ENCODE measurements at regions not wholly inside any gene's neighbourhood (a gene's known extent, or its start where the extent isn't known, plus 50 kb on each side); places are given as distances from the start of the nearest gene placed in this dataset.

- H2BK5ac ChIP-seq (ENCODE audit: insufficient read length, low read length): no peak overlapping the region
- no peak overlapping the region for H2AFZ ChIP-seq (ENCODE audit: low read length)
- no peak overlapping the region for H3K4ac ChIP-seq (ENCODE audit: low read depth, low read length)
- DNase-seq: no peak
- no peak overlapping the region for H2AK5ac ChIP-seq (ENCODE audit: insufficient read length, low read length)
- no peak overlapping the region for H3T11ph ChIP-seq (ENCODE audit: low read length)
- no CpG with 5 or more reads among the region's 5 CpGs for whole genome bisulfite sequencing (ENCODE audit: extremely low coverage, insufficient read length, low lambda C conversion rate)
- no peak overlapping the region for H3K14ac ChIP-seq (ENCODE audit: insufficient read depth, low read length)
- no peak overlapping the region for H3K27ac ChIP-seq (ENCODE audit: insufficient read length, low read depth, low read length)
- H3K79me2 ChIP-seq (ENCODE audit: insufficient read depth, low read length): no peaks in the 10 kb centered on the region
- no peak overlapping the region for H3K4me3 Mint-ChIP-seq
- H4K20me1 ChIP-seq (ENCODE audit: control insufficient read depth, insufficient read depth, insufficient read length): no peaks in the 10 kb centered on the region
- H3K18ac ChIP-seq (ENCODE audit: insufficient read length, low read depth, low read length): no peak overlapping the region
- no peak overlapping the region for H2BK20ac ChIP-seq (ENCODE audit: low read depth, low read length, poor library complexity, severe bottlenecking)
- H2BK12ac ChIP-seq (ENCODE audit: insufficient read length, low read depth, low read length): no peak overlapping the region
- TF ChIP-seq CTCF (conservative IDR thresholded peaks at IDR 0.05): no peak; the same call in 2 of the 3 replicates
- no peaks in the 10 kb centered on the region; the same call in 1 of the 2 replicates for H3K4me1 ChIP-seq (ENCODE audit: insufficient read depth, low read length)
- no peaks in the 10 kb centered on the region; a peak in 3 of 7 replicates for H3K36me3 Mint-ChIP-seq (ENCODE audit: insufficient read depth in 1 of 3, low read depth in 3 of 3)
- H4K91ac ChIP-seq (ENCODE audit: insufficient read length, low read depth, low read length): no peak overlapping the region
- no peaks in the 10 kb centered on the region for H3K9me3 Mint-ChIP-seq
- H3K9ac ChIP-seq (ENCODE audit: extremely low read depth, insufficient read length, low read length): no peak overlapping the region
- H4K8ac ChIP-seq (replicated peaks; ENCODE audit: insufficient read length, low read depth, low read length): no peak overlapping the region
- no peak overlapping the region for H3K56ac ChIP-seq (ENCODE audit: insufficient read length, low read depth, low read length)
- H3K23me2 ChIP-seq (ENCODE audit: insufficient read length, low read depth, low read length, poor library complexity, severe bottlenecking): no peaks in the 10 kb centered on the region
- H3K27ac Mint-ChIP-seq: no peak overlapping the region
- no peaks in the 10 kb centered on the region for H3K79me1 ChIP-seq (ENCODE audit: insufficient read depth, low read depth, low read length, poor library complexity, severe bottlenecking)
- peaks cover 6% of the 10 kb centered on the region; the same call in 1 of the 2 replicates for H3K27me3 Mint-ChIP-seq (ENCODE audit: low read depth)
- no peak overlapping the region for H4K5ac ChIP-seq (ENCODE audit: insufficient read length, low read depth, low read length)
- H3K27me3 ChIP-seq (ENCODE audit: insufficient read depth, low read length): no peaks in the 10 kb centered on the region
- H3K4me1 Mint-ChIP-seq: peaks cover 14 to 27% of the 10 kb centered on the region in 2 experiments
- no peak overlapping the region for H3K23ac ChIP-seq (ENCODE audit: insufficient read length, low read depth, low read length)
- H2BK120ac ChIP-seq (ENCODE audit: low read depth, low read length, poor library complexity, severe bottlenecking): no peak overlapping the region
- H2BK15ac ChIP-seq (ENCODE audit: low read depth, low read length): no peak overlapping the region
- H3K9me3 ChIP-seq (ENCODE audit: control insufficient read depth, low read depth, low read length): no peaks in the 10 kb centered on the region
- no peak overlapping the region for H3K4me2 ChIP-seq (ENCODE audit: insufficient read depth, insufficient read length, low read length)
Observed at GRCh38 chr10:123361832-123362231, 207.6 kb downstream of the BUB3 start.

Measured in H9 (cell line).